ENCODE measurements at regions not wholly inside any gene's neighbourhood (a gene's known extent, or its start where the extent isn't known, plus 50 kb on each side); places are given as distances from the start of the nearest gene placed in this dataset.

DNA sequence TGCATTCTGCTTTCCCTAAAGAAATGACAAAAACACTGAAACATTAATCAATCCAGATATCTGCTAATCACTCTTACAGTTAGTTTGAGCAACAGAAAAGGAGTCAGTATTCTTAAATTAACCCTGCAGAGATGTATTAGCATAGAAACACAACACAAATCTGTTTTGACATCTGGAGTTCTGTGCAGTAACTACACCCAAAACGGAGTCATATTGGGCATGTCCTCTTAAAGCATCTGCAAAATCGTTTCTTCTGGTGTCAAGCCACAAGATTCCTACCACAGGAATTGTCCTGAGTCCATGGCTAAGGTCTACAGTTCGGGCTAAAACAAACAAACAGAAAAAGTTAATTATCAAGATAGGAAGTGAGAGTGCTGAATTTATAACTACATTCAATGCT, 332.1 kb upstream of the PKN2 start:
- H3K27me3 ChIP-seq (replicated peaks; ENCODE audit: control insufficient read depth, insufficient read depth, low read length), result no peaks in the 10 kb centered on the region
- H3K4me3 ChIP-seq (ENCODE audit: low read depth, low read length), result no peak overlapping the region
- no peak overlapping the region for H3K4me3 Mint-ChIP-seq (ENCODE audit: unreplicated experiment)
- no peaks in the 10 kb centered on the region for H3K9me3 ChIP-seq
- DNase-seq, result no peak
- no peaks in the 10 kb centered on the region for H3K36me3 Mint-ChIP-seq (ENCODE audit: insufficient read depth, unreplicated experiment)
- TF ChIP-seq, protein P1, sequence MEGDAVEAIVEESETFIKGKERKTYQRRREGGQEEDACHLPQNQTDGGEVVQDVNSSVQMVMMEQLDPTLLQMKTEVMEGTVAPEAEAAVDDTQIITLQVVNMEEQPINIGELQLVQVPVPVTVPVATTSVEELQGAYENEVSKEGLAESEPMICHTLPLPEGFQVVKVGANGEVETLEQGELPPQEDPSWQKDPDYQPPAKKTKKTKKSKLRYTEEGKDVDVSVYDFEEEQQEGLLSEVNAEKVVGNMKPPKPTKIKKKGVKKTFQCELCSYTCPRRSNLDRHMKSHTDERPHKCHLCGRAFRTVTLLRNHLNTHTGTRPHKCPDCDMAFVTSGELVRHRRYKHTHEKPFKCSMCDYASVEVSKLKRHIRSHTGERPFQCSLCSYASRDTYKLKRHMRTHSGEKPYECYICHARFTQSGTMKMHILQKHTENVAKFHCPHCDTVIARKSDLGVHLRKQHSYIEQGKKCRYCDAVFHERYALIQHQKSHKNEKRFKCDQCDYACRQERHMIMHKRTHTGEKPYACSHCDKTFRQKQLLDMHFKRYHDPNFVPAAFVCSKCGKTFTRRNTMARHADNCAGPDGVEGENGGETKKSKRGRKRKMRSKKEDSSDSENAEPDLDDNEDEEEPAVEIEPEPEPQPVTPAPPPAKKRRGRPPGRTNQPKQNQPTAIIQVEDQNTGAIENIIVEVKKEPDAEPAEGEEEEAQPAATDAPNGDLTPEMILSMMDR (IDR thresholded peaks at IDR 0.05; ENCODE audit: insufficient read depth in 1 of 2, low read depth in 1 of 2, low read length in 1 of 2, severe bottlenecking in 1 of 2, unreplicated experiment in 1 of 2), result no peak
- CTCF ChIA-PET, result no interaction called here
- intact Hi-C loops (cut with micrococcal nuclease; ENCODE audit: unreplicated experiment), result no loop called here
- H3K27me3 Mint-ChIP-seq (ENCODE audit: insufficient read depth, unreplicated experiment), result peaks cover 5% of the 10 kb centered on the region
- no peaks in the 10 kb centered on the region for H3K4me1 Mint-ChIP-seq (ENCODE audit: low read depth, unreplicated experiment)
- no peak overlapping the region for H3K27ac Mint-ChIP-seq (ENCODE audit: unreplicated experiment)
- BruUV-seq (replicated peaks), result no TSS peak
- no peaks in the 10 kb centered on the region for H3K36me3 ChIP-seq (ENCODE audit: control insufficient read depth, insufficient read depth, low read length)
- no peaks in the 10 kb centered on the region for H3K9me3 Mint-ChIP-seq (ENCODE audit: unreplicated experiment)
- POLR2A ChIA-PET, result no interaction called here
- H3K4me1 ChIP-seq, result no peaks in the 10 kb centered on the region

DNA sequence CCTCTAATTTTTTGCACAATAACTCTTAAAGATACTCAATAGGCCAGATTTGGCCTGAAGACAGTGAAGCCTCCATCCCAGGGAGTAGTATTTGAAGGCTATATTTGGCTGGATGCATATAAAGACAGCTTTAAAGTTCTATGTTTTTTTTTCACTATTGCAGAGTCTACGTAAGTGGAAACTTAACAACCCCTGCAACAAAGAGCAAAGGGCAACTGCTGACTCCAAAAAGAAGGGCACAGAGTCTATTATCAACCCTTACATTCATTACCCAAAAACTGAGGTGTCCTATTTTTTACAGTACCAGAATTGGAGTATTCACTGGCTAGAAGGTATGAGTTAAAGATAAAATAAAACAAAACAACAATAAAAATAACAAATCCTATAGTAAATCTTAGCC, 329.8 kb upstream of the PKN2 start:
- DNase-seq, result no peak
- Mint-ChIP-seq H3K9me3 (ENCODE audit: unreplicated experiment) (no peaks in the 10 kb centered on the region), H3K4me3 (ENCODE audit: unreplicated experiment) (no peak overlapping the region), H3K27me3 (ENCODE audit: insufficient read depth, unreplicated experiment) (peaks cover 5% of the 10 kb centered on the region), H3K4me1 (ENCODE audit: low read depth, unreplicated experiment) (no peaks in the 10 kb centered on the region), H3K27ac (ENCODE audit: unreplicated experiment) (no peak overlapping the region), H3K36me3 (ENCODE audit: insufficient read depth, unreplicated experiment) (no peaks in the 10 kb centered on the region)
- Histone ChIP-seq H3K36me3 (ENCODE audit: control insufficient read depth, insufficient read depth, low read length) (no peaks in the 10 kb centered on the region), H3K4me3 (ENCODE audit: low read depth, low read length) (no peak overlapping the region), H3K27me3 (replicated peaks; ENCODE audit: control insufficient read depth, insufficient read depth, low read length) (no peaks in the 10 kb centered on the region), H3K9me3 (no peaks in the 10 kb centered on the region), H3K4me1 (no peaks in the 10 kb centered on the region)
- TF ChIP-seq, protein P1 (IDR thresholded peaks at IDR 0.05; ENCODE audit: insufficient read depth in 1 of 2, low read depth in 1 of 2, low read length in 1 of 2, severe bottlenecking in 1 of 2, unreplicated experiment in 1 of 2), result no peak
- BruUV-seq (replicated peaks), result no TSS peak
- intact Hi-C loops (cut with micrococcal nuclease; ENCODE audit: unreplicated experiment), result no loop called here
- CTCF ChIA-PET, result no interaction called here
- POLR2A ChIA-PET, result no interaction called here

DNA sequence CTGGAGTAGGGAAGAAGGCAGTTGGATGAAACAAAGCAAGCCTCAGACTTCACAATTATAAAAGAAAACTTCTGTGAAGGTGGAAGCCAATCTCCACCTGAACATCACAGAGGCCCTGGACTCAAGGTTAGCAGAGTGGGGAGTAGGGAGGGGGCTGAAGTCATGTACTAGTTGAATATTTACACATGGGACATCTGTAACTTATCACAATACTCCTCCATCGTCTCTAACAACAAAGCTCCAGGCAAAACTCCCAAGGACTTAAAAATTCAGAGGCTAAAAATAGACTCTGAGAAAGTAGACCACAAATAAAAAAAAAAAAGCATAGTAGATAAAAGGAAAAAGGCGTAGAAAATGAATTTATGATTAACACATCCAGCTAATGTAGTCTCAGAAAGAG, 326.3 kb upstream of the PKN2 start:
- Mint-ChIP-seq H3K4me1 (ENCODE audit: low read depth, unreplicated experiment) (no peaks in the 10 kb centered on the region), H3K36me3 (ENCODE audit: insufficient read depth, unreplicated experiment) (no peaks in the 10 kb centered on the region), H3K9me3 (ENCODE audit: unreplicated experiment) (no peaks in the 10 kb centered on the region), H3K27me3 (ENCODE audit: insufficient read depth, unreplicated experiment) (peaks cover 5% of the 10 kb centered on the region), H3K4me3 (ENCODE audit: unreplicated experiment) (no peak overlapping the region), H3K27ac (ENCODE audit: unreplicated experiment) (no peak overlapping the region)
- BruUV-seq (replicated peaks), result no TSS peak
- Histone ChIP-seq H3K36me3 (ENCODE audit: control insufficient read depth, insufficient read depth, low read length) (no peaks in the 10 kb centered on the region), H3K4me1 (no peaks in the 10 kb centered on the region), H3K4me3 (ENCODE audit: low read depth, low read length) (no peak overlapping the region), H3K27me3 (replicated peaks; ENCODE audit: control insufficient read depth, insufficient read depth, low read length) (no peaks in the 10 kb centered on the region), H3K9me3 (no peaks in the 10 kb centered on the region)
- ChIA-PET CTCF (no interaction called here), POLR2A (no interaction called here)
- TF ChIP-seq, protein P1 (IDR thresholded peaks at IDR 0.05; ENCODE audit: insufficient read depth in 1 of 2, low read depth in 1 of 2, low read length in 1 of 2, severe bottlenecking in 1 of 2, unreplicated experiment in 1 of 2), result no peak
- intact Hi-C loops (cut with micrococcal nuclease; ENCODE audit: unreplicated experiment), result no loop called here
- no peak for DNase-seq

Measured in Caco-2 (cell line).